Transverse colon (tissue), 4 donors: ENCODE measurements at regions not wholly inside any gene's neighbourhood (a gene's known extent, or its start where the extent isn't known, plus 50 kb on each side); places are given as distances from the start of the nearest gene placed in this dataset.

Experiments used
- POLR2A ChIP-seq: fragments of 450-650 bp; IDR thresholded peaks from one replicate; pipeline ENCODE4 v1.6.1; 2016; ENCODE audit warnings: antibody characterized with exemption, mild to moderate bottlenecking, moderate library complexity
- POLR2AphosphoS5 ChIP-seq, 3 donors: sonication (generic); formaldehyde crosslinking; IDR thresholded peaks; one replicate each; pipeline ENCODE4 v1.6.1; 2016; ENCODE audit warnings: antibody characterized with exemption in 3 of 3
- TF ChIP-seq, protein P1 (sequence below), 5 experiments: fragments of 200-600 bp in 3 of 5; fragments of 450-650 bp in 2 of 5; sonication (generic) in 3 of 5; IDR thresholded peaks; 1 replicate in 2 of 5; 2 replicates in 3 of 5; pipeline ENCODE4 v1.5.1; 2016 to 2017; ENCODE audit warnings: antibody characterized with exemption in 5 of 5, inconsistent platforms in 3 of 5, mild to moderate bottlenecking in 2 of 5, moderate library complexity in 1 of 5

DNA sequence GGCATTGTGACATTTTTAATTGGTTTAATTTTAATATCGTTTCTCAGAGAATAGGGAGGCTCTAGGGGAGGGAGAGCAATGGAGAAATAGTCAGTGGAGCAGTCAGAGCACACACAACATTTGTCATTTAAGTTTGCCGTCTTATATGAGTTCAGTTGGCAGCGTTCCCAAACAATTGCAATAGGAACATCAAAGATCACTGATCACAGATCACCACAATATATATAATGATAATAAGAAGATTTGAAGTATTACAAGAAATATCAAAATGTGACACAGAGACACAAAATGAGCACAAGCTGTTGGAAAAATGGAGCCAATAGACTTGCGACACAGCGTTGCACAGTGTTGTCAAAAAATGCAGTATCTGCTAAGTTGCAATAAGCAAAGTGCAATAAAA, 303.7 kb downstream of the CDH19 start:
- TF ChIP-seq, protein P1, sequence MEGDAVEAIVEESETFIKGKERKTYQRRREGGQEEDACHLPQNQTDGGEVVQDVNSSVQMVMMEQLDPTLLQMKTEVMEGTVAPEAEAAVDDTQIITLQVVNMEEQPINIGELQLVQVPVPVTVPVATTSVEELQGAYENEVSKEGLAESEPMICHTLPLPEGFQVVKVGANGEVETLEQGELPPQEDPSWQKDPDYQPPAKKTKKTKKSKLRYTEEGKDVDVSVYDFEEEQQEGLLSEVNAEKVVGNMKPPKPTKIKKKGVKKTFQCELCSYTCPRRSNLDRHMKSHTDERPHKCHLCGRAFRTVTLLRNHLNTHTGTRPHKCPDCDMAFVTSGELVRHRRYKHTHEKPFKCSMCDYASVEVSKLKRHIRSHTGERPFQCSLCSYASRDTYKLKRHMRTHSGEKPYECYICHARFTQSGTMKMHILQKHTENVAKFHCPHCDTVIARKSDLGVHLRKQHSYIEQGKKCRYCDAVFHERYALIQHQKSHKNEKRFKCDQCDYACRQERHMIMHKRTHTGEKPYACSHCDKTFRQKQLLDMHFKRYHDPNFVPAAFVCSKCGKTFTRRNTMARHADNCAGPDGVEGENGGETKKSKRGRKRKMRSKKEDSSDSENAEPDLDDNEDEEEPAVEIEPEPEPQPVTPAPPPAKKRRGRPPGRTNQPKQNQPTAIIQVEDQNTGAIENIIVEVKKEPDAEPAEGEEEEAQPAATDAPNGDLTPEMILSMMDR (IDR thresholded peaks at IDR 0.05): no peak
- no peak for TF ChIP-seq POLR2A
- no peak for TF ChIP-seq POLR2AphosphoS5 (IDR thresholded peaks at IDR 0.05)
